ENCODE measurements at regions not wholly inside any gene's neighbourhood (a gene's known extent, or its start where the extent isn't known, plus 50 kb on each side); places are given as distances from the start of the nearest gene placed in this dataset.

DNA sequence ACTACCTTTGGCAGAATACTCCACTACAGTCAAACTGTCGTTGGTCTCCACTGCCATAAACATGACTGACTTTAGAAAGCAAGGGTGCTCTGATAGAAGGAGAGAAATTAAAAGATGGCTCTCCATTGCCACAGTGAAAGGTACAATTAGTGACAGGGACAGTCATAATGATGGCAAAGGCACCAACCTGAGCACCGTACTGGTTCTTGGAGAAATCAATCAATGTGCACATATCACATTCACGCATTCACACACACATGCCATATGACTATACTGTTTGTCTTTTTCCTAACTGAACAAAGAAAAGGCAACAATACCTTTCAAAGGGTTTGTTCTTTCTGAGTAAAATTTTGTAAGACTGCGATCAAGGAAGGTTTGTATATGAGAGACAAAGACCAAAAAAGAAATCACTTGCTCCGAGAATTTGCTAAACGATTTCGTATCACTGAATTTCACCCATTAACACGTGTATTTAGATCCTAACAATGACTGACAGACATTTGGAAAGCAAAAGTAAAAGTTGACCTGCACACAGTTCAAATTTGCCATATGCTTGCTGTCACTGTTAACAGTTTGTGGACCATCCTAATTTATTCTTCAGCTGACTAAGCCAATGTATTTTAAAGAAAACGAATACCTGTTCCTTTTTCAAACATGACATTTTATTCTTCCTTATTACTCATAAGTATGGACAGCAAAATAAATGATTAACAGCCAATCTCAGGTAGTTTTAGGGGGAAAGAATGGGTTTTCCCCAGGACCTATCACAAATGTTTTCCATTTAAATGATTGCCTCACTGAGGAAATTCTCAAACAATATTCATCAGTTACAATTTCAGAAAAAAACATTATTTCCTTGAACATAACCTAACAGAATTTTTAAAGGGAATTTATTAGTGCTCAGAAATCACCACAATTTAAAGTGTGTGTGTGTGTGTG lies 644.4 kb downstream of the ZEB2 start:
- H3K36me3 Mint-ChIP-seq (ENCODE audit: insufficient read depth) = peaks cover 3% of the 10 kb centered on the region
- DNase-seq (no peak), ATAC-seq (replicated peaks) (no peak)
- H3K9me3 Mint-ChIP-seq = peaks cover 2 to 3% of the 10 kb centered on the region in 2 donors
- no peak overlapping the region for H3K4me3 Mint-ChIP-seq
- no peaks in the 10 kb centered on the region for H3K4me1 Mint-ChIP-seq (ENCODE audit: low read depth in 2 of 2)
- no peak overlapping the region for H3K27ac Mint-ChIP-seq
- H3K27me3 Mint-ChIP-seq = no peaks in the 10 kb centered on the region

GRCh38 chr2:143873886-143874285 lies 646.0 kb downstream of the ZEB2 start:
- Mint-ChIP-seq H3K9me3 (peaks cover 5 to 8% of the 10 kb centered on the region in 2 donors), H3K4me3 (no peak overlapping the region), H3K27ac (no peak overlapping the region), H3K4me1 (ENCODE audit: low read depth in 2 of 2) (no peaks in the 10 kb centered on the region), H3K36me3 (ENCODE audit: insufficient read depth) (no peaks in the 10 kb centered on the region), H3K27me3 (no peaks in the 10 kb centered on the region)
- DNase-seq (no peak), ATAC-seq (replicated peaks) (no peak)

DNA sequence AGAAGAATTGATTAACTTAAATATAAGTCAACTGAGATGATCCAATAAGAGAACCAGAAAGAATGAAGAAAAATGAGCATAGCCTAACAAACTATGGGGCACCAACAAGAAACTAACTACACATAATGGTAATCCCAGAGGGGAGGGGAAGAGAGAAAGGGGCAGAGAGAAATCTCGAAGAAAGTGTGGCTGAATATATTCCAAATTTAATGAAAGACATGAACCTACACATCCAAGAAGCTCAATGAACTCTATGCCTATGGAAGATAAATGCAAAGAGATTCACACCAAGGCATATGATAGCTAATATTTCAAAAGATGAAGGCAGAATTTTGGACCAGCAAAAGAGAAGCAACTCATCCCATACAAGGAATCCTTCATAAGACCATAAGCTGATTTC lies 649.2 kb downstream of the ZEB2 start:
- H3K4me3 Mint-ChIP-seq = no peak overlapping the region
- H3K27me3 Mint-ChIP-seq = no peaks in the 10 kb centered on the region
- H3K36me3 Mint-ChIP-seq (ENCODE audit: insufficient read depth) = no peaks in the 10 kb centered on the region
- H3K27ac Mint-ChIP-seq = no peak overlapping the region
- ATAC-seq (replicated peaks) (no peak), DNase-seq (no peak)
- H3K4me1 Mint-ChIP-seq (ENCODE audit: low read depth in 2 of 2) = no peaks in the 10 kb centered on the region
- peaks cover 5 to 8% of the 10 kb centered on the region in 2 donors for H3K9me3 Mint-ChIP-seq

- no peak for ATAC-seq (replicated peaks)
- DNase-seq = no peak
- Mint-ChIP-seq H3K4me1 (ENCODE audit: low read depth in 2 of 2) (no peaks in the 10 kb centered on the region), H3K4me3 (no peak overlapping the region), H3K9me3 (no peaks in the 10 kb centered on the region), H3K27me3 (peaks cover 0 to 9% of the 10 kb centered on the region in 2 donors), H3K36me3 (ENCODE audit: insufficient read depth) (no peaks in the 10 kb centered on the region), H3K27ac (no peak overlapping the region)
Measured at GRCh38 chr2:143856978-143857377, 662.9 kb downstream of the ZEB2 start.

GRCh38 chr2:143852759-143853158 lies 667.2 kb downstream of the ZEB2 start:
- H3K36me3 Mint-ChIP-seq (ENCODE audit: insufficient read depth) = no peaks in the 10 kb centered on the region
- no peaks in the 10 kb centered on the region for H3K4me1 Mint-ChIP-seq (ENCODE audit: low read depth in 2 of 2)
- H3K27ac Mint-ChIP-seq = no peak overlapping the region
- ATAC-seq (replicated peaks) = no peak
- no peak overlapping the region for H3K4me3 Mint-ChIP-seq
- peaks cover 4 to 19% of the 10 kb centered on the region in 2 donors for H3K27me3 Mint-ChIP-seq
- DNase-seq = no peak
- no peaks in the 10 kb centered on the region for H3K9me3 Mint-ChIP-seq

- Mint-ChIP-seq H3K27me3 (peaks cover 10 to 24% of the 10 kb centered on the region in 2 donors), H3K4me1 (ENCODE audit: low read depth in 2 of 2) (peaks cover 0 to 2% of the 10 kb centered on the region in 2 donors), H3K4me3 (no peak overlapping the region), H3K9me3 (no peaks in the 10 kb centered on the region), H3K36me3 (ENCODE audit: insufficient read depth) (no peaks in the 10 kb centered on the region), H3K27ac (no peak overlapping the region)
- ATAC-seq (replicated peaks) = no peak
- no peak for DNase-seq
Measured at GRCh38 chr2:143850084-143850483, 669.8 kb downstream of the ZEB2 start.

- Mint-ChIP-seq H3K36me3 (ENCODE audit: insufficient read depth) (no peaks in the 10 kb centered on the region), H3K9me3 (no peaks in the 10 kb centered on the region), H3K27ac (no peak overlapping the region), H3K4me3 (no peak overlapping the region), H3K4me1 (ENCODE audit: low read depth in 2 of 2) (peaks cover 0 to 2% of the 10 kb centered on the region in 2 donors), H3K27me3 (peaks cover 15 to 16% of the 10 kb centered on the region in 2 donors)
- DNase-seq = no peak
- ATAC-seq (replicated peaks) = no peak
Measured at GRCh38 chr2:143847257-143847656, 672.7 kb downstream of the ZEB2 start.

DNA sequence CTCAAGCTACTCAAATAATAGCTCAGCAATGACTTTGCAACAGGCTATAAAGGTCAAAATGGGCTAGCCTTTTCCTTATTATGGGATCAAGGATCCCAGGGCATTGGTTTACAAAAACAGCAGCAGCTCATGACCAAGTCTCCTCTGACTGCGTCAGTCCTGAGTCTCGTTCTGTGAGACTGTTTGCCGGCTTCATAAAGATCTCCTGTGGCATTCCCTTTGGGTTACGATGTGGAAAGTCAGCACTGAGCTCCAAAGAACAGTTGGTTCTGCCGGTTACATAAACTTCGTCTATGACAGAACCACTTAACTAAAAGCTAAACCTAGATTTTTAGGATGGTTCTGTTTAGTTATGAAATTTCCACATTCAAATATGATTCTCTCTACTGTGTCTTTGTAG lies 674.9 kb downstream of the ZEB2 start:
- peaks cover 0 to 2% of the 10 kb centered on the region in 2 donors for H3K4me1 Mint-ChIP-seq (ENCODE audit: low read depth in 2 of 2)
- H3K4me3 Mint-ChIP-seq = no peak overlapping the region

DNA sequence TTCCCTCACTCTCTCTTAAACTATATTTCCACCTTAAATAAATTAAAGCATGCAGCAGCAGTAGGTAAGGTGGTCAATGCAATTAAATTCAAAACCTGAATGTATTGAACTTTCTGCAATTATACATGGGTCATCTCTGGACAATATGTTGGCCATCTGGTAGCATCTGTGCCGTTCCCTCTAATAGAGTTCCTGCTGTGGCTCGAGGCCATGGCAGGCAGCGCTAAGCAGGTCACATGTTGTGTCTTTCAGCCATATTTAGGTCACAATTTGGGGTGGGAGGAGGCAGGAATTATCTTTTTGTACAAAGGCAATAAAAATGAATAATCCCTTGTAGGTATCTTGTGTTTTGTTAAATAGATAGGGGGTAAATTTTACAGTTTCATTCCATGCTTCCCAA lies 676.2 kb downstream of the ZEB2 start:
- Mint-ChIP-seq H3K36me3 (ENCODE audit: insufficient read depth) (no peaks in the 10 kb centered on the region), H3K27ac (no peak overlapping the region), H3K4me3 (no peak overlapping the region), H3K4me1 (ENCODE audit: low read depth in 2 of 2) (peaks cover 0 to 2% of the 10 kb centered on the region in 2 donors), H3K27me3 (peaks cover 12 to 14% of the 10 kb centered on the region in 2 donors), H3K9me3 (no peaks in the 10 kb centered on the region)
- DNase-seq (no peak), ATAC-seq (replicated peaks) (no peak)

More for the DNA sequence above, 674.9 kb downstream of the ZEB2 start:
- Mint-ChIP-seq H3K9me3 (no peaks in the 10 kb centered on the region), H3K36me3 (ENCODE audit: insufficient read depth) (no peaks in the 10 kb centered on the region), H3K27ac (no peak overlapping the region), H3K27me3 (peaks cover 12 to 15% of the 10 kb centered on the region in 2 donors)
- DNase-seq = no peak
- no peak for ATAC-seq (replicated peaks)

DNA sequence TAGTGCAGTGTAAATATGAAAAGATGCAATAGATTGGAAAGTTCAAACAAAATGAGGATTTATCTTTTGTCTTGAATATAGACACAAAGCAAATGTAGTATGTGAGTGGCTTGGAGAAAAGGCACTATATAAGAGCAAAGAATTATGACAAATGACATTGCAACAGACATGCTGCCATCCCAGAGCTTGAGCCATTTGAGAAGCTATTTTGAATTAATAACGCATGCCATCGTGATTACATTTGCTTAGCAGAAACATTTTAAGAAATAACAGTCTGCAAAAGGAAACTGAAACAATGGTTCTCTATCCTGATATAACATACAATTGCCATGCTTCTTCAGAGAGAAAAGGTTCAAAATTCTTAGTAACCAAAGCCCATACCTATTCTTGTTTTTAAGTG lies 677.1 kb downstream of the ZEB2 start:
- Mint-ChIP-seq H3K27ac (no peak overlapping the region), H3K9me3 (no peaks in the 10 kb centered on the region), H3K36me3 (ENCODE audit: insufficient read depth) (no peaks in the 10 kb centered on the region), H3K27me3 (peaks cover 6 to 12% of the 10 kb centered on the region in 2 donors), H3K4me3 (no peak overlapping the region), H3K4me1 (ENCODE audit: low read depth in 2 of 2) (peaks cover 0 to 2% of the 10 kb centered on the region in 2 donors)
- DNase-seq (no peak), ATAC-seq (replicated peaks) (no peak)

DNA sequence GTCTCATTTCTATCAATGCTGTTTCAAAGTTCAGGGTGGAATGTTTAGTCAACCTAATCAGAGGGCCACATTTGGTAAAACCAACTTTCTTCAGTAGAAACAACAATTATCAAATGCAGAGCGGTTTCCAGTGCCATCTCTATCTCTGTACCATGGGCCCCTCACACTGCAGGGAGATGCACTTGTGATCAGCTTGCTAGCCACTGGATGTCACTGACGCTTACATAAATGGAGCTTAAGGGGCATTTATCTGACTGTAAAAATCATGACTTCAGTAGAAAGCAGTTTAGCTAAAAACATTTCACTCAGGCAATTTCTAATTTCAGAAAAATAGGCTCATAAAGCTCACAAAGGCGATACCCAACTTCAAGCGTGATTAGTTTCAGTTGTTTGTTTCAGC lies 678.0 kb downstream of the ZEB2 start:
- ATAC-seq (replicated peaks) (no peak), DNase-seq (no peak)
- H3K4me1 Mint-ChIP-seq (ENCODE audit: low read depth in 2 of 2) = peaks cover 0 to 2% of the 10 kb centered on the region in 2 donors
- H3K27me3 Mint-ChIP-seq = peaks cover 6 to 9% of the 10 kb centered on the region in 2 donors
- H3K4me3 Mint-ChIP-seq = no peak overlapping the region
- no peaks in the 10 kb centered on the region for H3K9me3 Mint-ChIP-seq
- H3K27ac Mint-ChIP-seq = no peak overlapping the region
- no peaks in the 10 kb centered on the region for H3K36me3 Mint-ChIP-seq (ENCODE audit: insufficient read depth)

- no peak for DNase-seq
- Mint-ChIP-seq H3K4me3 (no peak overlapping the region), H3K4me1 (ENCODE audit: low read depth in 2 of 2) (peaks cover 0 to 2% of the 10 kb centered on the region in 2 donors)
Measured at GRCh38 chr2:143840601-143841000, 679.3 kb downstream of the ZEB2 start.

DNA sequence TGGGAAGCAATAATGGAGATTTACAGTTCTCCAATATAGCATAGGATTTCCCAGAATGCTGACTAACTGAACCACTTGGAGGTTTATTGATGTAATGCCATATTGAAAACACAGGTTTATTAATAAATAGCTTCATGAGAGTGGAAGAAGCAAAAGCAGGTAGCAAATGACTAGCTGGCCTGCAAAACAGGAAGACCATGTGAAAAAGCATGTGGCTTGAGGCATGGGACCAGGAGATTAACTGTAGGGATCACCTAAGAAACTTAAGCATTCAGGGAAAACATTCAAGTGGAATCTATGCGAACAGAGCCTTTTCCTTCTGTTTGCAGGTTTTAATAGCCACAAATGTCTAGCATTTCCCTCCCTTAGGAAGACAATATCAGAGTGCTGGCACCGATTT lies 679.7 kb downstream of the ZEB2 start:
- ATAC-seq (replicated peaks) (no peak), DNase-seq (no peak)
- Mint-ChIP-seq H3K9me3 (peaks cover 0 to 2% of the 10 kb centered on the region in 2 donors), H3K27ac (no peak overlapping the region), H3K4me1 (ENCODE audit: low read depth in 2 of 2) (no peaks in the 10 kb centered on the region), H3K36me3 (ENCODE audit: insufficient read depth) (no peaks in the 10 kb centered on the region), H3K4me3 (no peak overlapping the region), H3K27me3 (peaks cover 0 to 6% of the 10 kb centered on the region in 2 donors)

More at GRCh38 chr2:143840601-143841000, 679.3 kb downstream of the ZEB2 start:
- no peak for ATAC-seq (replicated peaks)
- Mint-ChIP-seq H3K27me3 (peaks cover 4 to 6% of the 10 kb centered on the region in 2 donors), H3K9me3 (peaks cover 0 to 2% of the 10 kb centered on the region in 2 donors), H3K36me3 (ENCODE audit: insufficient read depth) (no peaks in the 10 kb centered on the region), H3K27ac (no peak overlapping the region)

- no peaks in the 10 kb centered on the region for H3K36me3 Mint-ChIP-seq (ENCODE audit: insufficient read depth)
- no peak overlapping the region for H3K4me3 Mint-ChIP-seq
- ATAC-seq (replicated peaks) (no peak), DNase-seq (no peak)
- H3K9me3 Mint-ChIP-seq = peaks cover 0 to 2% of the 10 kb centered on the region in 2 donors
- H3K27ac Mint-ChIP-seq = no peak overlapping the region
- peaks cover 0 to 6% of the 10 kb centered on the region in 2 donors for H3K27me3 Mint-ChIP-seq
- no peaks in the 10 kb centered on the region for H3K4me1 Mint-ChIP-seq (ENCODE audit: low read depth in 2 of 2)
Measured at GRCh38 chr2:143839456-143839855, 680.5 kb downstream of the ZEB2 start.

Data from effector memory CD8-positive, alpha-beta T cell (primary cell).